CD4-positive, alpha-beta T cell treated with Interleukin-12 subunit alpha and Interleukin-12 subunit beta, for 1 hour (primary cell): ENCODE measurements at regions not wholly inside any gene's neighbourhood (a gene's known extent, or its start where the extent isn't known, plus 50 kb on each side); places are given as distances from the start of the nearest gene placed in this dataset.
"Not testable (repeated sequence)": the region's sequence is repeated elsewhere in the genome, so short reads cannot be mapped to it uniquely, and the experiment has no call there.

Experiments
- DNase-seq: peaks from one replicate; pipeline ENCODE4 v3.0.0-alpha.2; 2020

DNA sequence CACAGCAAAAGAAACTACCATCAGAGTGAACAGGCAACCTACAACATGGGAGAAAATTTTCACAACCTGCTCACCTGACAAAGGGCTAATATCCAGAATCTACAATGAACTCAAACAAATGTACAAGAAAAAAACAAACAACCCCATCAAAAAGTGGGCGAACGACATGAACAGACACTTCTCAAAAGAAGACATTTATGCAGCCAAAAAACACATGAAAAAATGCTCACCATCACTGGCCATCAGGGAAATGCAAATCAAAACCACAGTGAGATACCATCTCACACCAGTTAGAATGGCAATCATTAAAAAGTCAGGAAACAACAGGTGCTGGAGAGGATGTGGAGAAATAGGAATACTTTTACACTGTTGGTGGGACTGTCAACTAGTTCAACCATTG lies 207.8 kb downstream of the USP6NL start:
- DNase-seq: not testable (repeated sequence)

DNA sequence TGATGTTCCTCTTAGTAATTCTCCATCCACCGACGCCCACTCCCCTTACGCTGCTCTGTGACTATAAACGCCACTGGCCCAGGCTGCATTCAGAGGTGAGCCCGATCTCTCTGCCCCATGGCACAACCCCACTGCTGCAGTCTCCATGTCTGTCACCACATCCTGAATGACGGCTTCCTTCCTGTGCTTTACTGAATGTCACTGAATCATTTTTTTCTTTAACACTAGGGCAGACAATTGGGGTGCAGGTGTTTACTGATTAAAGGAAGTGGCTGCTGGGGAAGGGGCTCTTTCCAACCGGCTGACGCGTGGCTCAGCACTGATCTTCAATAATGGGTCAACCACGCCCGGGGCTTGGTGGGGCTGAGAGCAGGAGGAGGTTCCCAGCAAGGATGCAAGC lies 208.3 kb downstream of the USP6NL start:
- peak; percentile 78 for DNase-seq

DNA sequence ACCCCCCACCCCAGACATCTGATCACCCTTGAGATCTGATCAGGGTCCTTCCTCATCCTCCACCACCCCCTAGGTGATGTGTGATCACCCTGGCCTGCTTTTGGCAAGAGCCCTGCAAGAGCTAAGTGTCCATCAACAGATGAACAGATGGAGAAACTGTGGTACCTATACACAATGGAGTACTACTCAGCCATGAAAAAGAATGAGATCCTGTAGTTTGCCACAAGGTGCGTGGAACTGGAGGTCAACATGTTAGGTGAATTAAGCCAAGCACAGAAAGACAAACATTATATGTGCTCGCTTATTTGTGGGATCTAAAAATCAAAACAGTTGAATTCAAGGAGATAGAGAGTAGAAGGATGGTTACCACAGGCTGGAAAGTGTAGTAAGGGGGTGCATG lies 209.1 kb downstream of the USP6NL start:
- DNase-seq: no peak

DNA sequence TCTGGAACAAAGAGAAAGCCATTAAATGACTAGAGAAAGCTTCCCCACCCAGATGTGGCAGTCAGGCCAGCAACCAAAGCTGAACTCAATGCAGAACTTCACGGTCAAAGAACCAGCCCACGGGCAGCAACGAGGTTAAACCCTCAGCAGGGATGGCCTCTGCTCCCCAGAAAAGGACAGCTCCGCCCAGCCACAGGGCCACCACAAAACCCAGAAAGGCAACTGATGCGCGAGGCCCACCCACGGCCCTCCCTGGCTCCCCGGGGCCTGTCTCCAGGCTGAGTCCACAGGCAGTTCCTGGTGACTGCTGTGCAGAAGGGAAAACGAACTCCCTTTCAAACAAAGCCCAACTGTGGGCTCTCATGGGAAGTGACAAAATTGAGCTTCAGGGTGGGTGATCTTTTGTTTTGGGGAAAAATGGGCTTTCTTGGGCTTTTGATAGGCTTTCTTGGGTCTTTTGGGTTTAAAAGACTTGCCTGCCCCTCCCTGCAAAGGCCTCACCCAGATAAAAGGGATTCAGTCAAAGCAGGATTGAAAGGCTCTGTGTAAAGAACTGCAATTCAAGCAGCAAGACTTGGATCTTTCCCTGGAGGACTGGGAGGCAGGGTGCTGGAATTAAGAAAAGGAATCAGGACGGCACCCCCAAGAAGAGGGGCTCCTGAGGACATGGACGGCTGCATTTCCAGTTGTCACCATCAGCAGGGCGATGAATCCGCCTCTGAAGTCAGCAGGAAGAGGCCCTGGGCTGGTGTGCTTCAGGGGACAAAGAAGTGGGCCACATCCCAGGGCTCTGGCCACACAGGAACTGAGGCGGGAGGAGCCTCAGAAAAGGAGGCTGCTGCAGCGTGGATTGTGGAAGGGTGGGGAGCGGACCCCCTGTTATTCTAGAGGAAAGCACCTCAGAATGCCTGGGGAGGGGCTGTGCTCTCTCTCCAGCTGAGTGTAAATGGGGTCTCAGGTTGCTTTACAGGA lies 209.9 kb downstream of the USP6NL start:
- peak; percentile 11 for DNase-seq

DNA sequence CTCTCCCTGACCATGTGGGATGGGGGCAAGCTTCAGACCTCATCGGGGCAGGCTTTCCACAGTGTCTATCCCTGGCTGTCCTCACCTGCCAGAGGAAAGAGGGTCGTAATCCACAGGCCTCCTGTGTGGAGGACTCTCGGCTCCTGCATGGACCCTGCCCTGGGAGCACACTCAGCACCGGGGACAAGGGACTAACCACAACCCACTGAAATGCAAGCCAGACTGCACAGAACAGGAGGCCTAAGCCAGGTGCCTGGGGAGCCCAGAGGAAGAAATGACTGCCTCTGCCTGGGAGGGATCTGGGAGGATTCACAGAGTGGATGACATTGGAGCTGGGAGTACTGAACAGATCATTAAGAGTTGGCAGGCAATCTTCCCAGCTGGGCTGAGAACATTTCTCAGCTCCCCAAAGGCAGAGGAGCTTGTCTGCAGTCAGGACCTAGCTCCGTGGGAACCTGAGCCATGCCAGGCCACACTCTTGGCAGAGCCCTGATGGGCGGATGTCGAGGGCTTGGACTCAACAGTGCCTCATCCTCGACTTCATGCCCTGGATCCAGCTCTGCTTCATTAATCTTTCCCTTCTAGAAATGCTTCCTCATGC lies 213.4 kb downstream of the USP6NL start:
- no peak for DNase-seq

DNA sequence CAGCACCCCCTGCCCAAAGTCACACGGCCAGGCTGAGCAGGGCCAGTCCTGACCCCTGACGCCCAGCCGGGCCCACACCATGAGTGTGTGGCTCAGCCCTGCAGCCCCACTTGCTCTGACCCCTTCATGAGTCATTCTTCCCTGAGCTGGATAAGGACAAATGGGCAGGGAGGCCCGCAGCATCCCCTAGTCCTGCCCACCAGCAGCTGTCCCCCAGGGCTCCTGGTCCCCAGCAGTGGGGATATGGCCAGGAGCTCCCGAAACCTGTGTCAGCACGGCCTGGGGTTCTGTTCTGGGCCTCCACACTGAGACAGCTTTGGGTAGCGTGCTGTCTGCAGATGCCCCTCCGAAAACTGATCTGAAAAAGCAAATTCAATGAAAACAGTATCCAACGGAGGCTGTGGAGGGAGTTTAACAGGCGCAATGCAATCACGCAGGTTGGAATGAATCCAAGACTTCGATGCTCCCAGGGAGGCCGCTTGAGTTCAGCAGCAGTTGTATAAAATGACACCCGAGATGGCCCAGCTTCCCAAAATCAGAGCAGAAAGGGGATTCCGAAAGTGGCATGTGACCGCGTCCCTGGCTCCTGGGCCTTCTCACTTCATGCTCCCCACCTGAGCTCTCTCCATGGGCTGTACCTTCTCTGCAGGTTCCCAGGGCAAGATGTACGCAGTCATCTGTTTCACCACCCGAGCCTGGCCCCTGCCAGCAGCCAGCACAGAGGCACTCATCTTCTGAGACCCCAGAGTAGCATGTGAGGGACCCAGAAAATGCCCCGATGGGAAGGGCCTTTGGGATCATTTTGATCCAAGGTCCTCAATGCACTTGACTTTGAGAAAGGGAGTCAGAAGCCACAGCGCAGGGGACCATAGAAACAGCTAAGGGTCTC lies 214.1 kb downstream of the USP6NL start:
- no peak for DNase-seq

DNA sequence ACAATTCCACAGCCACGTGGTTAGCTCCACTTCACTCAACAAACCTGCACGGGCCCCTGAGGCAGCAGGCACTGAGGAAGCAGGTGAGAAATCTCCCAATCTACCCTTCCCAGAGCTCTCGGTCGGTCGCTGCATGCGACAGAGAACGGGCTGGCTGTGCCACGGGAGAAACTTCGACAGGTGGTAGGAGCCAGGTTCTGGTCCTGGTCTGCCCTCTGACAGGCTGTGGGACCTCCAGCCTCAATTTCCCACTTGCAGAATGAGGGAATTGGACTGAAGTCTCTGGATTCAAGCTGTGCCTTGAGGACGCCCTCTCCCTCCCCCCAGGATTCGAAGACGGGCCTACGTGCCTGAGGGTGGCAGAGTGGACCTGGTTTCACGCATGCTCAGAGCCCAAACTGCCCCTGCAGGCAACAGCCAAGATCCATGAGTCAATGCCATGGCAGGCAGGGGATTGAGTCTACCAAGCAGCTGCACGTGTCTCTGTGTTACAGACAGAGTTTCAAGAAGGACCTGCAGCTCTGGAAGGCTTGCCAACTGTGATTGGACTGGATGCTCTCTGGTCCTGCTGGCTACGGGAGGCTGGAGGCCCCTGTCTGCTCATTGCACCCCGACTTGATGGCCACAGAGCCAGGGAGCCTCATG lies 215.0 kb downstream of the USP6NL start:
- no peak for DNase-seq

DNA sequence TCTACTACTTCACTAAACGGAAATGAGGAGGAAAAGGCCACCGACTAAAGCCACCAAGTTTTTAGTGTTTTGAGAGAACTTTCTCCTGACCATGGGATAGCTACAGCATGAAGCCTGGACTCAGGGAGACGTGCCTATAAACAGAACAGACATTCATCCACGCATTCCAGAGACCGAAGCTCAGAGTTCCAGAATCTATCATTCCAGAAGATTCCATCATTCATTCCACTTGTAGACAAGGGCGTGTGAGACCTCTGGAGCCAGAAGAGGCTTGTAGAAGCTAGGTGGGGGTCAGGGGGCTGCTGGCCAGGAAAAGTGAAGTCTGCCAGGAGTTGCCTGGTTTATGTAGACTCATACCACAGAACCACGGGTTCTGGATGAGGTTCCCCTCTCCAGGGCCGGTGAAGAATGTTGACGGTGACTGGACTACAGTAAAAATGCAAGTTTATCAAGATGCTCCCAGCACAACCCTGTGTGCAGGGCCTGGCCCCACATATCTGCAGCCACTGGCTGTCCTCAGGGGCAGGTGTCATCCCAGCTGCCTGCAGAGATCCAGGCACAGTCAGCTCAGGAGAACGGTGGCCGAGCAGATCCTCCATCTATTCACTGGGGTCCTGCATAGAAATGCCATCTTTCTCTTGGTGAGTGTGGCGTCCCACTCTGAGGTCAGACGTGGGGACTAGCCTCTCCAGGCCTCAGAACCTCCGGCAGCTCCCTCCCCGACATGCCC lies 215.7 kb downstream of the USP6NL start:
- no peak for DNase-seq

DNA sequence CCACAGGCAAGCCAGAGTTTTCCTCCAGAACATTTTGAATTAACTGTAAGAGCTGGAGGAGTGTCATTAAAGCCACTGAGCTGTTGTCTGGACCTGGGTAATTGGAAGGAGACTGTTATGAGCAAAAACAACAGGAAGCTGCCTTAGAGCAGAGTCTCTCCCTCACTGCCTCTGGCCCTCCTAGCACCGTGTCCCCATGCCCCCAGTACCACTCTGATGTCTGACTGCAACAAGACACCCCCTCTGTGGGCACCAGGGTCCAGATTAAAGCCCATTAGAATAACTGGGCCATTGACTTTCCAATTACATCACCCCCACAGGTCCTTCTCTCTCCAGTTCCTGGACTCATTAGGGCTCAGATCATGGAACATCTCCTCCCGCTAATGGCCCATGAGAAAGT lies 216.3 kb downstream of the USP6NL start:
- DNase-seq: no peak

DNA sequence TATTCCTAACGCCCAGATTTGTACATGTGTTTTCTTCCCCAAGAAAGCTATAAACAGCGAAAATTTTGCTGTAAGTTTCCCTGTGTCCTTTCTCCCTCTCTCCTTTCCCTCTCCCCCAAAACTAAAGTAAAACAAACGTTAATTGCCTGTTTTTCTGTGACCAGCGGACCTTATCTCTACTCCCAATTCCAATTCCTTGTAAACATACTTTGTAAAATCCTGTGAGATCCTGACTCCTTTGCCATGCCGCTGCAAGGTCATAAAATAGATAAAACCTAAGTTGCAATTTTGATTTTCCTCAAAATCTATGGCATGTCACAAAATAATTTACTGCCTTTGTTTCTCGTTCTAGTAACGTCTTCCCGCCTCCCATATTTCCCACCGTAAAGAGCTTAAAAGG lies 217.6 kb downstream of the USP6NL start:
- no peak for DNase-seq

DNA sequence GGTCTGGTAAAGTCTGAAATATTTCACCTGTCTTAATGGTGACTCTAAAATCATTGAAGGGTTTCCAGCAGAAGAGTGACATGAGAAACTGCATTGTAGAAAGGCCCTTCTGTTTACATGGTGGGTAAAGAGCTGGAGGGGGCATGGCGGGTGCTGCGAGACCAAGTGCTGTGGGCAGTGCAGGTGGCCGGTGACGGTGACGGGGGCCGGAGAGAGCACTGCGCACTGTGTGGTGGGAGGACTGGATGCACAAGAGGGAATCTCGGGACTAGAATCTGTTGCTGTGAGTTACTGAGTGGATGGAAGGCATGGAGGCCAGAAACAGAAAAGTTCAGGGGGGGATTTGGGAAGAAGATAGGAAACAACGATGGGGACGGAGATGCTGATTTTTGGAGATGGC lies 218.7 kb downstream of the USP6NL start:
- no peak for DNase-seq

DNA sequence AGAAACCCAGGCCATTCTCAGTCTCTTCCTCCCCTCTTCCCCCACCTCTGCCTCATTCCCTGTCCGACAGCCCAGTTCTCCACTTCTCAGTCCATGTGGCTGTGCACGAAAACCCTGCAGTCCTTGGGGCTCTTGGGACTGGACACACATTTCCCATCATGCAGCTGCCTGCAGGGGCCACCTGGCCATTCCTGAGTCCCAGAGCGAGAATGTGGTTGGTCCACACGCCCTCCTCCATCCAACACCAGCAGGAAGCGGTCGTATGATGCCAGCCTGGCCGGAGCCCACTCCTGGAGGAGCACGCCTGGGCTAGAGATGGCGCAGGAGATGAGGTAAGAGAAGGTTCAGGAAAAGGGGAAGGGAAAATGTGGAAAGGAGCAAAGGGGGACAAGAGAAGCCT lies 222.5 kb downstream of the USP6NL start:
- no peak for DNase-seq

DNA sequence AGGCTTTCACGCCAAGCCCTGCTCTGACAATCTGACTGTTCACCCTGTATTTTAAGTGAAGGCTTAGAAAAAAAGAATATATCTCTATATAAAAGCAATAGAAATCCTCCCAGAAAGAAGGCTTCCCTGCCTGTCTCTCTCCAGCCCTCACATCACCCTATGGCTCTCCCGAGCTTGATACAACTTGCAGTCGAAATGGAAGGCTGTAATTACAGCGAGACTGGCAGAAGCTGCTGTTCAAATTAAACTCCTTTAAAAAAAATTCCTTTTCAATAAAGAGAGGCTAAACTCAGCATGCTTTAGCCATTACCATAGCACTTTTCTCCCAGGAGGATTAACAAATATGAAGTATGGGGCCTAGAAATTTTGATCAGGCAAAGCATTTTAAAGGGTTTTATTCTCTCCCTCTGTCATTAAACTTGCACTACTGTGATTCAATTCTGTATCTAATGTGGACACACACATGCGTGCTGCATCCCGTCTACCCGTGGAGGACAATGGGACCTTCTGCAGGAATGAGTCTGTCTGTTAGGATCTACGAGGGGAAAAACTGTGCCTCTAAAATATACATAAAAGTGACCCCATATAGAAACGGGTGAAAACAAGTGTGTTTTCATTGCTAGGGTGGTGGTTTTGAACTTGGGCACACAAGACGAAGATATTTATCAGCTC lies 223.8 kb downstream of the USP6NL start:
- no peak for DNase-seq

DNA sequence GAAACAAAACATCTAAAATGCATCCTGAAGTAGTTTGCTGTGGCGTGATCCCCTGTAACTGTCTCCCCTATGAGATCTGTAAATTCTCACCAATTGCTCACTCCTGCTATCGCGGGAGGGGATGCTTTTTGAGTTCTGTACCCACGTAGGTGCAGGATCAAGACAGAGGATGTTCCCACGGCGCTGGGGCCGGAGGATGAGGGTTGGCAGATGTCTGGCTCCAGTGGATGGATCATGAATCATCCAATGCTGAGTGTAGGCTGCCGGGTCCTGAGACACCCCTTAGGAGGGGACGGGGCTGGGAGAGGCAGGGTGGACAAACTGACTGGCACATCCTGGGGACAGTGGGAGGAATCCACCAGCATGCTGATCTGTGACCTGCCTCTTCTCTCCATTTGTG lies 224.4 kb downstream of the USP6NL start:
- DNase-seq: no peak
